ENCODE measurements at regions not wholly inside any gene's neighbourhood (a gene's known extent, or its start where the extent isn't known, plus 50 kb on each side); places are given as distances from the start of the nearest gene placed in this dataset.

DNA sequence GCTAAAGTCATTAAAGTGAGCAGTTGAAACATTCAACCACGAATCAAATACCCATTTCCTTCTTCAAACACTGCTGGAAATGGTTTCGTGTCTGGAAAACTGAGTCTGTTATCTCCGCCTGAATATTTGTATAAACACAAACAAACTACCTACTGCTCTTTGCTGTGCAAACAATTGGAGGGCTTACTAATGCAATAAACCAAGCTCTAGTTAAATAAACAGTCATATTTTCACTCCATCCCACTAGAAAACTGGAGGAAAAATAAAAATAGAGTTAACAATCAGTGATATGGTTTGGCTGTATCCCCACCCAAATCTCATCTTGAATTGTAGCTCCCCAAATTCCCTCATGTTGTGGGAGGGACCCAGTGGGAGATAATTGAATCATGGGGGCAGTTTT is 397.6 kb downstream of the RASEF start:
- Histone ChIP-seq H3F3A (ENCODE audit: control insufficient read depth, insufficient read depth) (no peaks in the 10 kb centered on the region), H3K36me3 (ENCODE audit: control insufficient read depth, low read length) (no peaks in the 10 kb centered on the region), H3K27me3 (ENCODE audit: control insufficient read depth, low read length) (no peaks in the 10 kb centered on the region), H3K4me2 (ENCODE audit: low read length) (no peak overlapping the region), H3K27ac (ENCODE audit: low read depth, low read length) (no peak overlapping the region), H3K4me3 (ENCODE audit: low read length) (no peak overlapping the region), H3K79me2 (ENCODE audit: control insufficient read depth, low read length) (no peaks in the 10 kb centered on the region), H3K9me3 (ENCODE audit: control insufficient read depth, insufficient read depth, low read length) (no peaks in the 10 kb centered on the region), H3K9me2 (replicated peaks; ENCODE audit: control insufficient read depth, low read length) (no peaks in the 10 kb centered on the region), H3K4me1 (ENCODE audit: control insufficient read depth, low read length) (no peaks in the 10 kb centered on the region), H4K20me1 (ENCODE audit: control insufficient read depth, insufficient read depth, low read depth, low read length) (no peaks in the 10 kb centered on the region)
- TF ChIP-seq CTCF (IDR thresholded peaks at IDR 0.05; ENCODE audit: low read depth, low read length, poor library complexity, severe bottlenecking) (no peak), EZH2phosphoT487 (IDR thresholded peaks at IDR 0.05; ENCODE audit: borderline replicate concordance, low read length) (no peak)

GRCh38 chr9:82668689-82669199 is 394.2 kb downstream of the RASEF start:
- no peaks in the 10 kb centered on the region for H3K9me3 ChIP-seq (ENCODE audit: control insufficient read depth, insufficient read depth, low read length)
- H3K4me2 ChIP-seq (ENCODE audit: low read length): no peak overlapping the region
- no peaks in the 10 kb centered on the region for H3K79me2 ChIP-seq (ENCODE audit: control insufficient read depth, low read length)
- no peaks in the 10 kb centered on the region for H3K27me3 ChIP-seq (ENCODE audit: control insufficient read depth, low read length)
- no peaks in the 10 kb centered on the region for H3K4me1 ChIP-seq (ENCODE audit: control insufficient read depth, low read length)
- no peaks in the 10 kb centered on the region for H3K36me3 ChIP-seq (ENCODE audit: control insufficient read depth, low read length)
- H3F3A ChIP-seq (ENCODE audit: control insufficient read depth, insufficient read depth): no peaks in the 10 kb centered on the region
- no peaks in the 10 kb centered on the region for H3K9me2 ChIP-seq (replicated peaks; ENCODE audit: control insufficient read depth, low read length)
- H3K27ac ChIP-seq (ENCODE audit: low read depth, low read length): no peak overlapping the region
- no peaks in the 10 kb centered on the region for H4K20me1 ChIP-seq (ENCODE audit: control insufficient read depth, insufficient read depth, low read depth, low read length)
- TF ChIP-seq EZH2phosphoT487 (IDR thresholded peaks at IDR 0.05; ENCODE audit: borderline replicate concordance, low read length): no peak
- TF ChIP-seq CTCF (IDR thresholded peaks at IDR 0.05; ENCODE audit: low read depth, low read length, poor library complexity, severe bottlenecking): no peak
- H3K4me3 ChIP-seq (ENCODE audit: low read length): no peak overlapping the region

- H3K9me2 ChIP-seq (replicated peaks; ENCODE audit: control insufficient read depth, low read length): no peaks in the 10 kb centered on the region
- H3K4me2 ChIP-seq (ENCODE audit: low read length): no peak overlapping the region
- H3K4me3 ChIP-seq (ENCODE audit: low read length): no peak overlapping the region
- no peaks in the 10 kb centered on the region for H3K79me2 ChIP-seq (ENCODE audit: control insufficient read depth, low read length)
- no peaks in the 10 kb centered on the region for H3K4me1 ChIP-seq (ENCODE audit: control insufficient read depth, low read length)
- no peaks in the 10 kb centered on the region for H3K36me3 ChIP-seq (ENCODE audit: control insufficient read depth, low read length)
- H3F3A ChIP-seq (ENCODE audit: control insufficient read depth, insufficient read depth): no peaks in the 10 kb centered on the region
- no peaks in the 10 kb centered on the region for H3K27me3 ChIP-seq (ENCODE audit: control insufficient read depth, low read length)
- no peaks in the 10 kb centered on the region for H4K20me1 ChIP-seq (ENCODE audit: control insufficient read depth, insufficient read depth, low read depth, low read length)
- TF ChIP-seq EZH2phosphoT487 (IDR thresholded peaks at IDR 0.05; ENCODE audit: borderline replicate concordance, low read length): no peak
- no peak for TF ChIP-seq CTCF (IDR thresholded peaks at IDR 0.05; ENCODE audit: low read depth, low read length, poor library complexity, severe bottlenecking)
- H3K9me3 ChIP-seq (ENCODE audit: control insufficient read depth, insufficient read depth, low read length): no peaks in the 10 kb centered on the region
- no peak overlapping the region for H3K27ac ChIP-seq (ENCODE audit: low read depth, low read length)
Measured at GRCh38 chr9:82670000-82670399, 392.9 kb downstream of the RASEF start.

All from DOHH2 (cell line).